KMS-11 (cell line): ENCODE measurements at regions not wholly inside any gene's neighbourhood (a gene's known extent, or its start where the extent isn't known, plus 50 kb on each side); places are given as distances from the start of the nearest gene placed in this dataset.
A peak's percentile ranks its signal among the peaks of the same experiment; 100 is the strongest.

Source experiments
- H2AFZ ChIP-seq: fragments of 200-600 bp; sonication (generic); 2 replicates; pipeline ENCODE4 v1.6.1; 2016; ENCODE audit warnings: antibody characterized with exemption, mixed run types, low read depth
- H3K27ac ChIP-seq: fragments of 200-600 bp; sonication (generic); 2 replicates; pipeline ENCODE4 v1.6.1; 2016; ENCODE audit warnings: mild to moderate bottlenecking, mixed run types
- H3K27me3 ChIP-seq: fragments of 200-600 bp; sonication (generic); 2 replicates; pipeline ENCODE4 v1.6.1; 2017; ENCODE audit warnings: mild to moderate bottlenecking, low read depth, mixed run types, moderate library complexity; ENCODE audit not compliant: insufficient read depth
- H3K36me3 ChIP-seq: fragments of 200-600 bp; sonication (generic); 2 replicates; pipeline ENCODE4 v1.6.1; 2017; ENCODE audit warnings: mild to moderate bottlenecking, mixed run types; ENCODE audit not compliant: insufficient read depth
- H3K4me1 ChIP-seq: fragments of 200-600 bp; sonication (generic); 2 replicates; pipeline ENCODE4 v1.6.1; 2016; ENCODE audit warnings: mild to moderate bottlenecking, low read depth, mixed run types; ENCODE audit not compliant: poor library complexity, severe bottlenecking
- H3K4me2 ChIP-seq: fragments of 200-600 bp; sonication (generic); 2 replicates; pipeline ENCODE4 v1.7.0; 2016; ENCODE audit warnings: mild to moderate bottlenecking, mixed run types
- H3K4me3 ChIP-seq: fragments of 200-600 bp; sonication (generic); IDR thresholded peaks from 2 replicates; pipeline ENCODE4 v1.6.1; 2017; ENCODE audit warnings: low read depth, low read length, mixed read lengths; ENCODE audit not compliant: insufficient read depth
- H3K79me2 ChIP-seq: fragments of 200-600 bp; sonication (generic); 2 replicates; pipeline ENCODE4 v1.6.1; 2016; ENCODE audit warnings: low read depth, mixed run types; ENCODE audit not compliant: insufficient read depth
- H3K9ac ChIP-seq: fragments of 200-600 bp; sonication (generic); 2 replicates; pipeline ENCODE4 v1.6.1; 2016; ENCODE audit warnings: mild to moderate bottlenecking, mixed run types
- H4K20me1 ChIP-seq: fragments of 200-600 bp; sonication (generic); 2 replicates; pipeline ENCODE4 v1.6.1; 2016; ENCODE audit warnings: mild to moderate bottlenecking, mixed run types; ENCODE audit not compliant: insufficient read depth
- TF ChIP-seq, protein P1 (sequence below): fragments of 200-600 bp; sonication (generic); conservative IDR thresholded peaks from 2 replicates; pipeline ENCODE4 v1.6.1; 2017; ENCODE audit warnings: low read depth, mild to moderate bottlenecking, antibody characterized with exemption, low read length, moderate library complexity, mixed read lengths

DNA sequence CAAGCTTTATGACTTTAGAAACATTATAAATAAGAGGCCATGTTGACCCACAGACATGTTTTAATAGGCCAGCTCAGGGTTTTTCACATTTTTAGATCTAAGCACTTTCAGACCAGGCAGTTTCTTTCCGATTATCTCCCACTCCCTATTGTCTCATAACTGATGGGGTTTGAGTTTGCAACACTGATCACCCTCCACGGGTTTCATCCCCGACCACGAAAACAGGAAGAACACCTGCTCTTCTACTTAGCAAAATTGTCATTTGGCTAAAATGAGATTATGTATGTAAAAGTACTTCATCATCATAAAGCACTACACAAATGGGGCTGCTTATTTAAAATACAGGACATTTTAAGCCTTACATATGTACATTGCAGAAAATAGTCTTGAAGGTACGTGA, 407.9 kb downstream of the HNRNPD start:
- Histone ChIP-seq H3K4me3 (peak overlapping the region; percentile 54), H3K27me3 (no peaks in the 10 kb centered on the region), H3K79me2 (no peaks in the 10 kb centered on the region), H3K36me3 (no peaks in the 10 kb centered on the region), H2AFZ (peak overlapping the region; percentile 6; the same call in 1 of the 2 replicates), H3K27ac (peak overlapping the region; percentile 93), H3K4me1 (peaks cover 94% of the 10 kb centered on the region), H3K9ac (peak overlapping the region; percentile 50), H3K4me2 (peak overlapping the region; percentile 81), H4K20me1 (no peaks in the 10 kb centered on the region)
- TF ChIP-seq, protein P1, sequence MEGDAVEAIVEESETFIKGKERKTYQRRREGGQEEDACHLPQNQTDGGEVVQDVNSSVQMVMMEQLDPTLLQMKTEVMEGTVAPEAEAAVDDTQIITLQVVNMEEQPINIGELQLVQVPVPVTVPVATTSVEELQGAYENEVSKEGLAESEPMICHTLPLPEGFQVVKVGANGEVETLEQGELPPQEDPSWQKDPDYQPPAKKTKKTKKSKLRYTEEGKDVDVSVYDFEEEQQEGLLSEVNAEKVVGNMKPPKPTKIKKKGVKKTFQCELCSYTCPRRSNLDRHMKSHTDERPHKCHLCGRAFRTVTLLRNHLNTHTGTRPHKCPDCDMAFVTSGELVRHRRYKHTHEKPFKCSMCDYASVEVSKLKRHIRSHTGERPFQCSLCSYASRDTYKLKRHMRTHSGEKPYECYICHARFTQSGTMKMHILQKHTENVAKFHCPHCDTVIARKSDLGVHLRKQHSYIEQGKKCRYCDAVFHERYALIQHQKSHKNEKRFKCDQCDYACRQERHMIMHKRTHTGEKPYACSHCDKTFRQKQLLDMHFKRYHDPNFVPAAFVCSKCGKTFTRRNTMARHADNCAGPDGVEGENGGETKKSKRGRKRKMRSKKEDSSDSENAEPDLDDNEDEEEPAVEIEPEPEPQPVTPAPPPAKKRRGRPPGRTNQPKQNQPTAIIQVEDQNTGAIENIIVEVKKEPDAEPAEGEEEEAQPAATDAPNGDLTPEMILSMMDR, result no peak

GRCh38 chr4:81965454-81965853, 408.3 kb downstream of the HNRNPD start:
- Histone ChIP-seq H2AFZ (peak overlapping the region; percentile 6; the same call in 1 of the 2 replicates), H3K9ac (peak overlapping the region; percentile 38; the same call in 1 of the 2 replicates), H3K4me1 (peaks cover 90% of the 10 kb centered on the region), H3K4me2 (peak overlapping the region; percentile 81), H3K27ac (peak overlapping the region; percentile 93), H3K4me3 (peak overlapping the region; percentile 54), H3K36me3 (no peaks in the 10 kb centered on the region), H3K79me2 (no peaks in the 10 kb centered on the region), H3K27me3 (no peaks in the 10 kb centered on the region), H4K20me1 (no peaks in the 10 kb centered on the region)
- TF ChIP-seq, protein P1, result no peak

- H3K9ac ChIP-seq, result no peak overlapping the region
- H3K4me3 ChIP-seq, result no peak overlapping the region
- H3K27ac ChIP-seq, result peak overlapping the region; percentile 93; the same call in 1 of the 2 replicates
- peaks cover 79% of the 10 kb centered on the region for H3K4me1 ChIP-seq
- no peaks in the 10 kb centered on the region for H3K27me3 ChIP-seq
- no peaks in the 10 kb centered on the region for H4K20me1 ChIP-seq
- H3K79me2 ChIP-seq, result no peaks in the 10 kb centered on the region
- H3K36me3 ChIP-seq, result no peaks in the 10 kb centered on the region
- peak overlapping the region; percentile 50 for H3K4me2 ChIP-seq
- peak overlapping the region; percentile 12; the same call in 1 of the 2 replicates for H2AFZ ChIP-seq
- TF ChIP-seq, protein P1, result no peak
These were observed 410.1 kb downstream of the HNRNPD start for GRCh38 chr4:81963763-81964020.

GRCh38 chr4:81963015-81963762, 410.6 kb downstream of the HNRNPD start:
- H4K20me1 ChIP-seq, result no peaks in the 10 kb centered on the region
- H3K9ac ChIP-seq, result no peak overlapping the region
- no peaks in the 10 kb centered on the region for H3K36me3 ChIP-seq
- H3K79me2 ChIP-seq, result no peaks in the 10 kb centered on the region
- H3K27ac ChIP-seq, result peak overlapping the region; percentile 93; the same call in 1 of the 2 replicates
- H3K27me3 ChIP-seq, result no peaks in the 10 kb centered on the region
- H3K4me3 ChIP-seq, result no peak overlapping the region
- H2AFZ ChIP-seq, result peak overlapping the region; percentile 12; the same call in 1 of the 2 replicates
- peaks cover 74% of the 10 kb centered on the region for H3K4me1 ChIP-seq
- TF ChIP-seq, protein P1, result no peak
- peak overlapping the region; percentile 50 for H3K4me2 ChIP-seq
